ENCODE measurements at regions not wholly inside any gene's neighbourhood (a gene's known extent, or its start where the extent isn't known, plus 50 kb on each side); places are given as distances from the start of the nearest gene placed in this dataset.
A peak's percentile ranks its signal among the peaks of the same experiment; 100 is the strongest.

DNA sequence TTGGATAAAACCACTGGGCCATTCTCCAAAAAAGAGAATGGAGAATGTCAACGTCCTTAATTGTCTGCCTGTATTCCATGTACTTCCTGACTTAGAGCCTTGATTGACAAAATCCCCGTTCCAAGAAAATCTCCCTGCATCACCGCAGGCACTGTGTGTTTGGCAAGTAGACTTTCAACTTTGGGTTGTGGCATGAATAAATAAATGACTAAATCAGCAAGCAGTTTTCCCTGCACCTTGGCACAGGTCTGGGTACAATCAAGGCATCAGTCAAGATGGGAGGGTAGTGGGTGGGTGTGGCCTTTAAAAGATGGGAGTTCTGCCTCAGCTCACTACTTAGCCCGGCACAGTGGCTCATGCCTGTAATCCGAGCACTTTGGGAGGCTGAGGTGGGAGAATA lies 248.5 kb upstream of the RPL38 start:
- Histone ChIP-seq H3K4me3 (ENCODE audit: low read depth in 1 of 2, low read length in 2 of 2) (no peak overlapping the region), H3K36me3 (ENCODE audit: control insufficient read depth in 2 of 2, insufficient read depth in 2 of 2, low read length in 1 of 2) (no peaks in the 10 kb centered on the region), H3K27ac (ENCODE audit: low read depth in 2 of 2, low read length in 1 of 2) (peak overlapping the region in 1 of 2 donors; percentile 37), H3K27me3 (ENCODE audit: control insufficient read depth in 1 of 2, insufficient read depth in 2 of 2, low read length in 2 of 2) (peaks cover 0 to 4% of the 10 kb centered on the region in 2 donors), H3K9me3 (ENCODE audit: control insufficient read depth in 2 of 2, insufficient read depth in 1 of 2, low read depth in 1 of 2, low read length in 1 of 2) (no peaks in the 10 kb centered on the region), H3K4me1 (ENCODE audit: control insufficient read depth in 2 of 2, insufficient read depth in 2 of 2, low read length in 1 of 2) (peaks cover 0 to 28% of the 10 kb centered on the region in 2 donors)
- WGBS, 2 donors: 39 to 49% methylated on average over 5 of the region's 5 CpGs

DNA sequence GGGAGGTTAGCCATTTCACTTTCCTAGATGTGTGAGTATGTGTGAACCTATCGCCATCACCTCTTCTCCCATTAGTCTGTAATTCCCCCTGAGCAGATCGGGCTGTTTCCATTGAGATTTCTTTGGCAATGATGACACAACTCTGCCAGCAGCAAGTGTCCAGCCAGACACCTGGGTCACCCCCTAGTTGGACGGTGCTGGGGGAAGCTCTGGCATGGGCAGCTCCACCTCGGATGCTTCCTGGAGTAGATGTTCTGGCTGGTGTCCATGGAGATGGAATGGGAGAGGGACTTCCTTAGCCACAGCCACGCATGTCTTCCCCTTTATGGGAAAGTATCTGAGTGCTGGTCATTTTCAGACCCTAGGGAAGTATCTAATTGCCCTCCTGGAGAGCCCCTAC lies 247.9 kb upstream of the RPL38 start:
- Histone ChIP-seq H3K4me1 (ENCODE audit: control insufficient read depth in 2 of 2, insufficient read depth in 2 of 2, low read length in 1 of 2) (peaks cover 0 to 28% of the 10 kb centered on the region in 2 donors), H3K27me3 (ENCODE audit: control insufficient read depth in 1 of 2, insufficient read depth in 2 of 2, low read length in 2 of 2) (peaks cover 0 to 4% of the 10 kb centered on the region in 2 donors)
- 61 to 77% methylated on average over 5 of the region's 5 CpGs for WGBS, 2 donors

DNA sequence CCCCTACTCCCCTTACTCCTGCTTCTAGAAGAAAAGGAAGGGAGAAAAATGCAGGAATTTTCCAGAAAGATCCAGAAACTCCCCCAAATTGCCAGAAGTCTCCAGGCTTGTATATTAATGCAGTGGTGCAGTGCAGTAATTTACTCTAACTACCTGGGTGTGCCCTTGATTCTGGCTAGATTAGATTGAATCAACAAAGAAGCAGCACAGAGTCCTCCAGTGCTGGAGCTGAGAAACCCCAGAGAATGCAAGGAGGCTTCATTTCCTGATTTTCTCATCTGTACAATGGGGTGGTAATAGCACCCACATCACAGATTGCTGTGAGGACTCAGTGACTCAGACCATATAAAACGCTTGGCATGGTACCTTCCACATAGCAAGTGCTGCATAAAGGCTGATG lies 247.3 kb upstream of the RPL38 start:
- Histone ChIP-seq H3K9me3 (ENCODE audit: control insufficient read depth in 2 of 2, insufficient read depth in 1 of 2, low read depth in 1 of 2, low read length in 1 of 2) (no peaks in the 10 kb centered on the region), H3K4me1 (ENCODE audit: control insufficient read depth in 2 of 2, insufficient read depth in 2 of 2, low read length in 1 of 2) (peaks cover 0 to 28% of the 10 kb centered on the region in 2 donors), H3K27me3 (ENCODE audit: control insufficient read depth in 1 of 2, insufficient read depth in 2 of 2, low read length in 2 of 2) (peaks cover 0 to 4% of the 10 kb centered on the region in 2 donors), H3K27ac (ENCODE audit: low read depth in 2 of 2, low read length in 1 of 2) (peak overlapping the region; percentile 42 to 57), H3K4me3 (ENCODE audit: low read depth in 1 of 2, low read length in 2 of 2) (no peak overlapping the region), H3K36me3 (ENCODE audit: control insufficient read depth in 2 of 2, insufficient read depth in 2 of 2, low read length in 1 of 2) (no peaks in the 10 kb centered on the region)
- 76% methylated on average over 1 of the region's 1 CpG for WGBS, 2 donors

More for the DNA sequence above, 247.9 kb upstream of the RPL38 start:
- Histone ChIP-seq H3K27ac (ENCODE audit: low read depth in 2 of 2, low read length in 1 of 2) (no peak overlapping the region), H3K9me3 (ENCODE audit: control insufficient read depth in 2 of 2, insufficient read depth in 1 of 2, low read depth in 1 of 2, low read length in 1 of 2) (no peaks in the 10 kb centered on the region), H3K4me3 (ENCODE audit: low read depth in 1 of 2, low read length in 2 of 2) (no peak overlapping the region), H3K36me3 (ENCODE audit: control insufficient read depth in 2 of 2, insufficient read depth in 2 of 2, low read length in 1 of 2) (no peaks in the 10 kb centered on the region)

DNA sequence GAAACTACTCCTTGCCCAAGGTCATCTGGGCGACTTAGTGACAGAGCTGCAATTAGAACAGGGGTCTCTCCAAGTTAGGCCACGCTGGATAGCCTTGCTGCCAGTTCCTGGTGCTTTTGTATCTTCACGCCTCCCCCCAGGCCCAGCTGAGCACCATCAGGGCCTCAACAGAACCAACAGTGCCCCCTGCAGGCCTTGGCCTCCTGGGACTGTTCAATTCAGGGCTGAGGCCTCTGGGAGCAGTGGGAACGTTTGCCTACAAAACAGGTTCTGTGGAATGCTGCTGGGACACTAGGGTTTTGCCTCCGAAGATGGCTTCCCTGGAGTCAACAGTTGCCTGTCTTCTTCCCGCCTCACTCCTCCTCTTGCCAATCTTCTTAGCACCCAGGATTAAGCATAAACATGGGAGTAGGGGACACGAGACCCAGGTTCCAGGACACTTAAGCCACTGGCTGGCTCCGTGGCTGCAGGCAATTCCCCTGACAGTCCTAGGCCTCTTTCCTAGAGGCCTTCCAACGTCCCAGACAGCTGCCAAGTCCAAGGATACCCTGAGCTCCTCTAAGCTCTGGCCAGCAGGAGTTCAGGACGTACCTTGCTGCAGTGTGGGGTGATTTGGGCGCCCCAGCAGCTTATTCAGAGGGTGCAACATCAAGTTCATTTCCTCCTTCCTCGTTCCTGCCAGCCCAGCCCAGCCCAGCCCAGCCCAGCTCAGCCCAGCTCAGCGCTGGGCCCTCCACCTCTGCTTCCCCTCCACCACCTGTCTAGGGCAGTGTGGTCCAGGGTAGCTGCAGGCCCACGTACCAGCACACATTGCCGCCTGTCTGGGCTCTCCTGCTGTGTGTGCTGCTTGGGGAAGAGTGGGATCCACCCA lies 246.6 kb upstream of the RPL38 start:
- Histone ChIP-seq H3K4me3 (ENCODE audit: low read depth in 1 of 2, low read length in 2 of 2) (no peak overlapping the region), H3K27me3 (ENCODE audit: control insufficient read depth in 1 of 2, insufficient read depth in 2 of 2, low read length in 2 of 2) (peaks cover 0 to 4% of the 10 kb centered on the region in 2 donors), H3K36me3 (ENCODE audit: control insufficient read depth in 2 of 2, insufficient read depth in 2 of 2, low read length in 1 of 2) (no peaks in the 10 kb centered on the region), H3K27ac (ENCODE audit: low read depth in 2 of 2, low read length in 1 of 2) (peak overlapping the region; percentile 57 to 82), H3K9me3 (ENCODE audit: control insufficient read depth in 2 of 2, insufficient read depth in 1 of 2, low read depth in 1 of 2, low read length in 1 of 2) (no peaks in the 10 kb centered on the region), H3K4me1 (ENCODE audit: control insufficient read depth in 2 of 2, insufficient read depth in 2 of 2, low read length in 1 of 2) (peaks cover 0 to 28% of the 10 kb centered on the region in 2 donors)
- WGBS, 2 donors: 55 to 60% methylated on average over 15 of the region's 15 CpGs

DNA sequence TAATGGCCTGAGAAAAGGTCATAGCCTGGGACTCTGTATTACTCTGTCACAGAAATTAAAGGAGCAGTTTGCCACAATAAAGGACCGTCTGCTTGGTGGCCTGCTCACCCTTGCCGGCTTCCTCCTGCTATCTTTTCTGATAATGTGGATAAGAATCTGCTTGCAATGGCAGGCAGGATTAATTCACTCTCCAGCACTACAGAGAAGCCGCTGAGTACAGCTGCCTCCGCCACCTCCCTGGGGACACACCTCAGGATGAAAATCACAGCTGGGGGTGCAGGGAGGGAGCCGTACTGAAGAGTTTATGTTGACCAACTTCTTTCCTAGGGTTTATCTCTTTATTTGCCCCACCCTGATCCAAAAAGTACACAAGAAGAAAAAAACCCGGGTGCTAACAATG lies 245.9 kb upstream of the RPL38 start:
- no peaks in the 10 kb centered on the region for H3K36me3 ChIP-seq (ENCODE audit: control insufficient read depth in 2 of 2, insufficient read depth in 2 of 2, low read length in 1 of 2)
- H3K27ac ChIP-seq (ENCODE audit: low read depth in 2 of 2, low read length in 1 of 2): peak overlapping the region; percentile 26 to 48
- no peaks in the 10 kb centered on the region for H3K9me3 ChIP-seq (ENCODE audit: control insufficient read depth in 2 of 2, insufficient read depth in 1 of 2, low read depth in 1 of 2, low read length in 1 of 2)
- H3K4me1 ChIP-seq (ENCODE audit: control insufficient read depth in 2 of 2, insufficient read depth in 2 of 2, low read length in 1 of 2): peaks cover 0 to 26% of the 10 kb centered on the region in 2 donors
- H3K27me3 ChIP-seq (ENCODE audit: control insufficient read depth in 1 of 2, insufficient read depth in 2 of 2, low read length in 2 of 2): peaks cover 0 to 4% of the 10 kb centered on the region in 2 donors
- H3K4me3 ChIP-seq (ENCODE audit: low read depth in 1 of 2, low read length in 2 of 2): no peak overlapping the region
- 50 to 61% methylated on average over 6 of the region's 6 CpGs for WGBS, 2 donors

DNA sequence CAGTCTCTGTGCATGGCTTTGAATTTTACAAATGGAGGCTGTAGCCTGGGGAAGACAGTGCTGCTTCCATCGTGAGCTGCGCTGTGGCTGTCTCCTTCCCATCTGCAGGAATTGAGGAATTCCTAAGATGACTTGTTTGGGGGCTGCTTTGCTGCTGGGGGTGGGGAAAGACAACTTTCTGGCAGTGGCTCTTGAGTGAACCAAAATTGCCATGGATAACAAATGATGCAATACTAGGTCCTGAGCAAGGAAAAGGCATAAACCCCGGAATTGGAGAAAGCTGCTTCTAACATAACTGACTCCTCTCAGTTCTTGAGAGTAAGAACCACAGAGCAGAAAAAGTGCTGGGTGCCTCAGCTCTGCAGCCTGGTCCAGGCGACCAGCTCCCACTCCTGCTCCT lies 245.0 kb upstream of the RPL38 start:
- Histone ChIP-seq H3K27ac (ENCODE audit: low read depth in 2 of 2, low read length in 1 of 2) (no peak overlapping the region), H3K4me3 (ENCODE audit: low read depth in 1 of 2, low read length in 2 of 2) (no peak overlapping the region), H3K27me3 (ENCODE audit: control insufficient read depth in 1 of 2, insufficient read depth in 2 of 2, low read length in 2 of 2) (no peaks in the 10 kb centered on the region), H3K9me3 (ENCODE audit: control insufficient read depth in 2 of 2, insufficient read depth in 1 of 2, low read depth in 1 of 2, low read length in 1 of 2) (no peaks in the 10 kb centered on the region), H3K4me1 (ENCODE audit: control insufficient read depth in 2 of 2, insufficient read depth in 2 of 2, low read length in 1 of 2) (peaks cover 0 to 22% of the 10 kb centered on the region in 2 donors), H3K36me3 (ENCODE audit: control insufficient read depth in 2 of 2, insufficient read depth in 2 of 2, low read length in 1 of 2) (no peaks in the 10 kb centered on the region)
- WGBS, 2 donors: 81 to 85% methylated on average over 4 of the region's 4 CpGs

DNA sequence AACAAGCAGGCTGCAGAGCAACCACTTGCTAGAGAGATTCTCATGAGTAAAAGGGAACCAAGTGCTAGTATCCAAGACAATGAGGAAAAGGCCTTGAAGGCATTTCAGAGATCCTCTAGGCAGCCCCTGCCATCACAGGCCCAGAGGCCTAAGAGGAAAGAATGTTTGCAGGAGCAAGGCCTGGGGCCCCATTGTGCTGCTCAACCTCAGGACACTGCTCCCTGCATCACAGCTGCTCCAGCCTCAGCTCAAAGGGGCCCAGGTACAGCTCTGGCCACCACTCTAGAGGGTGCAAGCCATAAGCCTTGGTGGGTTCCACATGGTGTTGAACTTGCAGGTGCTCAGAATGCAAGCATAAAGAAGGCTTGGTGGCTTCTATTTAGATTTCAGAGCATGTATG lies 243.0 kb upstream of the RPL38 start:
- Histone ChIP-seq H3K4me3 (ENCODE audit: low read depth in 1 of 2, low read length in 2 of 2) (no peak overlapping the region), H3K4me1 (ENCODE audit: control insufficient read depth in 2 of 2, insufficient read depth in 2 of 2, low read length in 1 of 2) (peaks cover 0 to 15% of the 10 kb centered on the region in 2 donors), H3K27ac (ENCODE audit: low read depth in 2 of 2, low read length in 1 of 2) (no peak overlapping the region), H3K36me3 (ENCODE audit: control insufficient read depth in 2 of 2, insufficient read depth in 2 of 2, low read length in 1 of 2) (no peaks in the 10 kb centered on the region), H3K27me3 (ENCODE audit: control insufficient read depth in 1 of 2, insufficient read depth in 2 of 2, low read length in 2 of 2) (no peaks in the 10 kb centered on the region), H3K9me3 (ENCODE audit: control insufficient read depth in 2 of 2, insufficient read depth in 1 of 2, low read depth in 1 of 2, low read length in 1 of 2) (no peaks in the 10 kb centered on the region)

DNA sequence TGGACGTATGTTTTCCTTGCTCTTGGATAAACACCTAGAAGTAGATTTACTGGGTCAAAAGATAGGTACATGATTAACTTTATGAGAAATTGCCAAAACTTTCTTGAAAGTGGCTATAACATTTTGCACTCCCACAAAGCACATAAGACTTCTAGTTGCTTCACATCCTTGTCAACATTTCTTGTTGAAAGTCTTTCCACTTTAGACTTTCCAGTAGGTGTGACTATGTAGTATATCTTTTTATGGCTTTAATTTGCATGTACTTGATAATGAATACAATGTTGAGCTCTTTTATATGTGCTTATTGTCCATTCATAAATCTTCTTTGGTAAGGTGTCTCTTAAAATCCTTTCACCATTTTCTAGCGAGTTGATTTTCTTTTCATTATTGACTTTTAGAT lies 241.2 kb upstream of the RPL38 start:
- H3K27ac ChIP-seq (ENCODE audit: low read depth in 2 of 2, low read length in 1 of 2): no peak overlapping the region
- 58 to 66% methylated on average over 2 of the region's 2 CpGs for WGBS, 2 donors
- no peaks in the 10 kb centered on the region for H3K27me3 ChIP-seq (ENCODE audit: control insufficient read depth in 1 of 2, insufficient read depth in 2 of 2, low read length in 2 of 2)
- H3K4me1 ChIP-seq (ENCODE audit: control insufficient read depth in 2 of 2, insufficient read depth in 2 of 2, low read length in 1 of 2): peaks cover 0 to 4% of the 10 kb centered on the region in 2 donors
- H3K4me3 ChIP-seq (ENCODE audit: low read depth in 1 of 2, low read length in 2 of 2): no peak overlapping the region
- no peaks in the 10 kb centered on the region for H3K9me3 ChIP-seq (ENCODE audit: control insufficient read depth in 2 of 2, insufficient read depth in 1 of 2, low read depth in 1 of 2, low read length in 1 of 2)
- no peaks in the 10 kb centered on the region for H3K36me3 ChIP-seq (ENCODE audit: control insufficient read depth in 2 of 2, insufficient read depth in 2 of 2, low read length in 1 of 2)

DNA sequence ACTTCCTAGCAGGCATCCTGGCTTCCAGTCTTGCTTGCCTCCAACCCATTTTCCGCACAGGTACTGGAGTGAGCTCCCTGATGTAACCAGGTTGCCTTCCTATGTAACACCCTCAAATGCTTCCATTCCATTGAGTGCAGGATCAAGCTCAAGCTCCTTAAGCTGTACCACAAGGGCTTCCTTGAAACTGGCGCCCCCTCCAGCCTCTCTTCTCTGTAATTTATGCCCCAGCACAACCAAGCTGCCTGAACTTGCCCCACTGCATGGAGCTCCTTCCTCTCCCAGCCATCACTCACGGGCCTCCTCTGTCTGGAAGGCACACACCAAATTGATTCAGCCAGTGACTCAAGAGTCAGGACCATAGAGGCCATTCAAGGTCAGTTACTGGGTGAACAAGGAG lies 234.8 kb upstream of the RPL38 start:
- Histone ChIP-seq H3K9me3 (ENCODE audit: control insufficient read depth in 2 of 2, insufficient read depth in 1 of 2, low read depth in 1 of 2, low read length in 1 of 2) (no peaks in the 10 kb centered on the region), H3K27ac (ENCODE audit: low read depth in 2 of 2, low read length in 1 of 2) (no peak overlapping the region), H3K4me3 (ENCODE audit: low read depth in 1 of 2, low read length in 2 of 2) (no peak overlapping the region), H3K36me3 (ENCODE audit: control insufficient read depth in 2 of 2, insufficient read depth in 2 of 2, low read length in 1 of 2) (no peaks in the 10 kb centered on the region), H3K4me1 (ENCODE audit: control insufficient read depth in 2 of 2, insufficient read depth in 2 of 2, low read length in 1 of 2) (no peaks in the 10 kb centered on the region), H3K27me3 (ENCODE audit: control insufficient read depth in 1 of 2, insufficient read depth in 2 of 2, low read length in 2 of 2) (no peaks in the 10 kb centered on the region)
- WGBS, 2 donors: 58 to 63% methylated on average over 3 of the region's 3 CpGs

DNA sequence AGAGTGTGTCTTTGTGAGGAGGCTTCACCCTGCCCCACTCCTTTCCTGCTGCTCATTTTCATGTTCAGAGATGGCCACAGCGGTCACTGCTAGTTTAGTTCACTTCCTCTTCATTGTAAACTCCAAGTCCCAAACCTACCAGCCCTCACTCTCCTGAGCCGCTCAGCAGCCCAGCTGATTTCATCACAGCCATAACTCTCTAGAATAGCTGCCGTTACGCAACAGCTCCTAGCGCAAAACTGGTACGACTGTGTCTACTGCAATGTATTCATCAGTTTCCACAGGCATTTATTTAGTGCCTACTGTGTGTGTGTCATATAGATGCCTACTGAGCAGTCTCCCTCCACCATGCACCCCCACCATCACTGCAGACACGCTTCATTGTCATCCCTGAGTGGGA lies 233.5 kb upstream of the RPL38 start:
- WGBS, 2 donors: 67 to 74% methylated on average over 7 of the region's 7 CpGs
- Histone ChIP-seq H3K4me3 (ENCODE audit: low read depth in 1 of 2, low read length in 2 of 2) (no peak overlapping the region), H3K4me1 (ENCODE audit: control insufficient read depth in 2 of 2, insufficient read depth in 2 of 2, low read length in 1 of 2) (no peaks in the 10 kb centered on the region), H3K36me3 (ENCODE audit: control insufficient read depth in 2 of 2, insufficient read depth in 2 of 2, low read length in 1 of 2) (no peaks in the 10 kb centered on the region), H3K27ac (ENCODE audit: low read depth in 2 of 2, low read length in 1 of 2) (no peak overlapping the region), H3K27me3 (ENCODE audit: control insufficient read depth in 1 of 2, insufficient read depth in 2 of 2, low read length in 2 of 2) (no peaks in the 10 kb centered on the region), H3K9me3 (ENCODE audit: control insufficient read depth in 2 of 2, insufficient read depth in 1 of 2, low read depth in 1 of 2, low read length in 1 of 2) (no peaks in the 10 kb centered on the region)

Data from esophagus (tissue), 2 donors.